ENCODE measurements at regions not wholly inside any gene's neighbourhood (a gene's known extent, or its start where the extent isn't known, plus 50 kb on each side); places are given as distances from the start of the nearest gene placed in this dataset.
"Not testable (repeated sequence)": the region's sequence is repeated elsewhere in the genome, so short reads cannot be mapped to it uniquely, and the experiment has no call there.

DNA sequence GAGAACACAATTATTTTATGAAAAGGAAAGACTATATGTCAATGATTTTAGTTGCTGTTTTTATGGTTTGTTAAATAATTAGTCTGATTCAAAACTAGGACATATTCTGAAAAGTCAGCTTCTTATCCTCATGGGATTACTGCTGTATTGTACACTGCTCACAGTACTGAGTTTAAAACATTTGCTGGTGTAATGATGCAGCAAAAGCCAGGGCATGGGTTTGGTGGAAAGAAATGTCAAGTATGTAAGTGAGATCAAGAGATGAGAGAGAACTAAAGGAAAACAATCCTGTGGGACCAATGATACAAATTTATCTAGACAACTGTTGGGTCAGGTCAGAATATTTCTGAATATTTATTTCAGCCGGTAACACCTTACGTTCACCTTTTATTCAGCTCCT lies 210.1 kb upstream of the ARHGEF26 start:
- H3K27ac ChIP-seq (ENCODE audit: low read depth, low read length) = no peak overlapping the region
- no peak overlapping the region for H3K9ac ChIP-seq (ENCODE audit: low read depth in 1 of 2, low read length in 2 of 2)
- H3K4me1 ChIP-seq (ENCODE audit: control insufficient read depth in 1 of 2, insufficient read depth in 2 of 2, low read length in 2 of 2) = no peaks in the 10 kb centered on the region
- H3K4me3 ChIP-seq (ENCODE audit: low read depth in 1 of 2, low read length in 2 of 2) = no peak overlapping the region
- no peaks in the 10 kb centered on the region for H3K9me3 ChIP-seq (ENCODE audit: control insufficient read depth in 1 of 2, low read length in 2 of 2)
- H3K36me3 ChIP-seq (ENCODE audit: control insufficient read depth in 1 of 2, insufficient read depth in 2 of 2, low read length in 2 of 2) = no peaks in the 10 kb centered on the region
- H3K27me3 ChIP-seq (ENCODE audit: control insufficient read depth in 1 of 2, insufficient read depth in 2 of 2, low read length in 2 of 2) = no peaks in the 10 kb centered on the region

DNA sequence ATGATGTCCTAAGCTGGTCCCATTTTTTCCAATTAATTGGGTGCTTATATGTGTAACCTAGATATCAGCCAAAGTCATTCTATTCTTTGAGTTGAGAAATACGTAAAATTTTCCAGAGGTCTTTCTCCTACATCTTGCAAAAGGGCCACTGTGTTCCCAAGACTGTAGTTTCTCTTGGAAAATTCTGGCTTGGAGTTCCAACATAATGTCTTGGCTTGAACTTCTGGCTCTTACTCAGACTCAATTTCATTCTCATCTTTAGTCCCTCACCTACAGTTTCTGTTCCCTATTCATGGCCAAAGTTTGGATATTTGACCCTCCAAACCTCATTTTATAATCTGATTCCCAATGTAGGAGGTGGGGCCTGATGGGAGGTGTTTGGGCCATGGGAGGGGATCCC lies 201.4 kb upstream of the ARHGEF26 start:
- Histone ChIP-seq H3K4me3 (ENCODE audit: low read depth in 1 of 2, low read length in 2 of 2) (no peak overlapping the region), H3K4me1 (ENCODE audit: control insufficient read depth in 1 of 2, insufficient read depth in 2 of 2, low read length in 2 of 2) (no peaks in the 10 kb centered on the region), H3K9me3 (ENCODE audit: control insufficient read depth in 1 of 2, low read length in 2 of 2) (no peaks in the 10 kb centered on the region), H3K9ac (ENCODE audit: low read depth in 1 of 2, low read length in 2 of 2) (no peak overlapping the region), H3K36me3 (ENCODE audit: control insufficient read depth in 1 of 2, insufficient read depth in 2 of 2, low read length in 2 of 2) (no peaks in the 10 kb centered on the region), H3K27me3 (ENCODE audit: control insufficient read depth in 1 of 2, insufficient read depth in 2 of 2, low read length in 2 of 2) (no peaks in the 10 kb centered on the region), H3K27ac (ENCODE audit: low read depth, low read length) (no peak overlapping the region)

DNA sequence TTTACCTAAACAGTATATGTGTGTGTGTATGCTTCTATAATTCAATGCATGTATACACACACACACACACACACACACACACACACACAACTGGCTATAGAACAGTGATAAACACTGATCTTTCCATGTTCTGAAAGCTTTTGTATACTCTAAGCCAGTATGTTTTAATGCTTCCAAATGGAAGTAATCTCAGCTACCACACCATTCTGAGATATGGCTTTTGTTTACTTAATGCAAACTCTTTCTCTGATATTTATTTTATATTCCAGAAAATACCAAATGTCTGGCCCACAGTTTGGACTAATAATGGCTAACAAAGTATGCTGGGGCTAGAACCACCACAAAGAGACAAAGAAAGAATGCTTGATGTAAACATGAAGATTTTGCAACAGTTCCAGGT lies 199.4 kb upstream of the ARHGEF26 start:
- no peak overlapping the region for H3K27ac ChIP-seq (ENCODE audit: low read depth, low read length)
- H3K27me3 ChIP-seq (ENCODE audit: control insufficient read depth in 1 of 2, insufficient read depth in 2 of 2, low read length in 2 of 2) = no peaks in the 10 kb centered on the region
- H3K9me3 ChIP-seq (ENCODE audit: control insufficient read depth in 1 of 2, low read length in 2 of 2) = no peaks in the 10 kb centered on the region
- H3K4me1 ChIP-seq (ENCODE audit: control insufficient read depth in 1 of 2, insufficient read depth in 2 of 2, low read length in 2 of 2) = no peaks in the 10 kb centered on the region
- H3K9ac ChIP-seq (ENCODE audit: low read depth in 1 of 2, low read length in 2 of 2) = no peak overlapping the region
- H3K4me3 ChIP-seq (ENCODE audit: low read depth in 1 of 2, low read length in 2 of 2) = no peak overlapping the region
- no peaks in the 10 kb centered on the region for H3K36me3 ChIP-seq (ENCODE audit: control insufficient read depth in 1 of 2, insufficient read depth in 2 of 2, low read length in 2 of 2)

DNA sequence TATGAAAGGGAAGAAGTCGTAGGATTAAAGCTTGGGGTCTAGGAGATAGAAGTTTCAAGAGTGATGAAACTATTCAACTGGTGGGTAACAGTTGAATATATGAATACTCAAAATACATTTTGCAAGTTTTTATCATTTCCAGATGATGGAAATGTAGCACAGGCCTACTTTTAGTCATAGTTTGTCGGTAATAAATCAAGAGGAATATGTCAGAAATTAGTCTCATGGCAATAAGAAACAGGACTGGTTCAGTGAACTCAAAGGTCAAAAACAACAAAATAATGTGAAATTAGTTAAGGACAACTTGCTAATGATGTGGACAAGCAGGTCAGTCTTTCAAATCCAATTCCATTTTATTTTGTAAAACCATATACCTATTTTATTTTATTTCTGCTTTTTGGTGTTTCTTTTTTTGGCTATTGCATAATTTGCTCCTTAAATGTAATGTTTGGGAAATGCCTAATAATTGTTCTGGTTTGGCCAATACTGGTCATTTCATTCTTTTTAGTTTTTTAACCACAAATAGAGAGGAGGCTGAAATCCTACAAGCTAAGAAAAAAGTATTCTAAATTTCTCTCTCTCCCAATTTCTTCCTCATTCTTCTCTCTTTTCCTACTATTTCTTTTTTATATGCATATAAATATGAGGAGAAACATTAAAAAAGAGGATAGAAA lies 195.2 kb upstream of the ARHGEF26 start:
- Histone ChIP-seq H3K9ac (ENCODE audit: low read depth in 1 of 2, low read length in 2 of 2) (no peak overlapping the region), H3K36me3 (ENCODE audit: control insufficient read depth in 1 of 2, insufficient read depth in 2 of 2, low read length in 2 of 2) (no peaks in the 10 kb centered on the region), H3K4me3 (ENCODE audit: low read depth in 1 of 2, low read length in 2 of 2) (no peak overlapping the region), H3K4me1 (ENCODE audit: control insufficient read depth in 1 of 2, insufficient read depth in 2 of 2, low read length in 2 of 2) (no peaks in the 10 kb centered on the region), H3K27me3 (ENCODE audit: control insufficient read depth in 1 of 2, insufficient read depth in 2 of 2, low read length in 2 of 2) (no peaks in the 10 kb centered on the region), H3K9me3 (ENCODE audit: control insufficient read depth in 1 of 2, low read length in 2 of 2) (no peaks in the 10 kb centered on the region), H3K27ac (ENCODE audit: low read depth, low read length) (no peak overlapping the region)

DNA sequence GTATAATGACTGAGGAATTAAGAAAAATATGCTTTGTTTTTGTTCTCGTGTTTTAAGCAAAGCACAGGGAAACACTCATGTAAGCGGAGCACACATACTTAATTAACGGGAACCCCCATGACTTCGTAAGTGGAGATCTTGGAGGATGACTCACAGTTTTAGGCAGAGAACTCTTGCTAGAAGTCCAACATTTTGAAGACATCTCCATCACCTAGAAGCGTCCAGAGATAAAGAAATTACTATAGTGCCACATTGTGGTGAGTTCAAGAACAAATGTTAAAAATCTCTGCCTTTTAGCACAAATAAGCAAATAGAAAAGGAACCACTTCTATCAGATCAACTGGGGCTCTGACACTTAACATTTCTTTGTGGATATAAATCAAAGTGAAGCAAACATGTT lies 194.1 kb upstream of the ARHGEF26 start:
- no peaks in the 10 kb centered on the region for H3K4me1 ChIP-seq (ENCODE audit: control insufficient read depth in 1 of 2, insufficient read depth in 2 of 2, low read length in 2 of 2)
- no peak overlapping the region for H3K27ac ChIP-seq (ENCODE audit: low read depth, low read length)
- H3K9me3 ChIP-seq (ENCODE audit: control insufficient read depth in 1 of 2, low read length in 2 of 2) = no peaks in the 10 kb centered on the region
- no peak overlapping the region for H3K9ac ChIP-seq (ENCODE audit: low read depth in 1 of 2, low read length in 2 of 2)
- no peak overlapping the region for H3K4me3 ChIP-seq (ENCODE audit: low read depth in 1 of 2, low read length in 2 of 2)
- no peaks in the 10 kb centered on the region for H3K27me3 ChIP-seq (ENCODE audit: control insufficient read depth in 1 of 2, insufficient read depth in 2 of 2, low read length in 2 of 2)
- H3K36me3 ChIP-seq (ENCODE audit: control insufficient read depth in 1 of 2, insufficient read depth in 2 of 2, low read length in 2 of 2) = no peaks in the 10 kb centered on the region

DNA sequence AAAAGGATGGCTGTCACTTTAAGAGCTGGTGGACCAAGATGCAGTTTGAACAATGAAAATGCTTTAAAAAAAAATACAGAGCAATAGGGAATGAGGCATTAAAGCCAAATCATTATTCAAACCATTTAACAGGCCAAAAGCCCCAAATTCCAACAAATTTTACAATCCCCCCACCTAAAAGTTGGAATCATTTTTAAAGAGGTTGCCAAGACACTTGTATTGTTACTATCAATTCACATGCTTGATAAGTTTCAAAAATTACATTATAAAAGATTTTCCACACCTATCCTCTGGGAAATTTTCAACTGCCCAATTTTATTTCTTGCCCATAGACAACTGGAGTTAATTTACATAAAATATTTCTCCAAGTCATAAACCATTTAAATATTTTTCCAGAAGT lies 192.3 kb upstream of the ARHGEF26 start:
- Histone ChIP-seq H3K27me3 (ENCODE audit: control insufficient read depth in 1 of 2, insufficient read depth in 2 of 2, low read length in 2 of 2) (no peaks in the 10 kb centered on the region), H3K9me3 (ENCODE audit: control insufficient read depth in 1 of 2, low read length in 2 of 2) (no peaks in the 10 kb centered on the region), H3K9ac (ENCODE audit: low read depth in 1 of 2, low read length in 2 of 2) (no peak overlapping the region), H3K4me1 (ENCODE audit: control insufficient read depth in 1 of 2, insufficient read depth in 2 of 2, low read length in 2 of 2) (no peaks in the 10 kb centered on the region), H3K27ac (ENCODE audit: low read depth, low read length) (no peak overlapping the region), H3K36me3 (ENCODE audit: control insufficient read depth in 1 of 2, insufficient read depth in 2 of 2, low read length in 2 of 2) (no peaks in the 10 kb centered on the region), H3K4me3 (ENCODE audit: low read depth in 1 of 2, low read length in 2 of 2) (no peak overlapping the region)

DNA sequence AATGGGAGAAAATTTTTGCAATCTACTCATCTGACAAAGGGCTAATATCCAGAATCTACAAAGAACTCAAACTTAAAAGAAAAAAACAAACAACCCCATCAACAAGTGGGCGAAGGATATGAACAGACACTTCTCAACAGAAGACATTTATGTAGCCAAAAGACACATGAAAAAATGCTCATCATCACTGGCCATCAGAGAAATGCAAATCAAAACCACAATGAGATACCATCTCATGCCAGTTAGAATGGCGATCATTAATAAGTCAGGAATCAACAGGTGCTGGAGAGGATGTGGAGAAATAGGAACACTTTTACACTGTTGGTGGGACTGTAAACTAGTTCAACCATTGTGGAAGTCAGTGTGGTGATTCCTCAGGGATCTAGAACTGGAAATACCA lies 187.7 kb upstream of the ARHGEF26 start:
- H3K4me1 ChIP-seq (ENCODE audit: control insufficient read depth in 1 of 2, insufficient read depth in 2 of 2, low read length in 2 of 2); H3K27me3 ChIP-seq (ENCODE audit: control insufficient read depth in 1 of 2, insufficient read depth in 2 of 2, low read length in 2 of 2); H3K9ac ChIP-seq (ENCODE audit: low read depth in 1 of 2, low read length in 2 of 2); H3K4me3 ChIP-seq (ENCODE audit: low read depth in 1 of 2, low read length in 2 of 2); H3K36me3 ChIP-seq (ENCODE audit: control insufficient read depth in 1 of 2, insufficient read depth in 2 of 2, low read length in 2 of 2); H3K9me3 ChIP-seq (ENCODE audit: control insufficient read depth in 1 of 2, low read length in 2 of 2); H3K27ac ChIP-seq (ENCODE audit: low read depth, low read length): not testable (repeated sequence)

DNA sequence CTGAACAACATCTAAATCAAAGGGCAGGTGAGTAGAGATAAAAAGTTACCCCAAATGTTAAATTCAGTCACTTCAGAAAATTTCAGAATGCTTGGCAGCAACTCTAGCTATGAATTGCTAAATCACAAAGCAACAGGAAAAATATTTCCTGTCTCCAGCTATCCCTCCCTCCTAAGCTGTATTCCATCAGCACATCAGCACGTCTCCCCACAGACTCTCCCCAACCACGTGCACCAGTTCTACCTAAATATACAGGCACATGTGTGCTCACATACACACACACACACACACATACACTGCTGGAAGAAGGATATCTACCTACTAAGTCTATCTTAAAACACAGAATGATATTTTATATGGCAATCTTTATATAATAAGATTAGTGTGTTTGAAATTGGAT lies 177.1 kb upstream of the ARHGEF26 start:
- Histone ChIP-seq H3K4me3 (ENCODE audit: low read depth in 1 of 2, low read length in 2 of 2) (no peak overlapping the region), H3K9ac (ENCODE audit: low read depth in 1 of 2, low read length in 2 of 2) (no peak overlapping the region), H3K27ac (ENCODE audit: low read depth, low read length) (no peak overlapping the region), H3K27me3 (ENCODE audit: control insufficient read depth in 1 of 2, insufficient read depth in 2 of 2, low read length in 2 of 2) (no peaks in the 10 kb centered on the region), H3K36me3 (ENCODE audit: control insufficient read depth in 1 of 2, insufficient read depth in 2 of 2, low read length in 2 of 2) (no peaks in the 10 kb centered on the region), H3K4me1 (ENCODE audit: control insufficient read depth in 1 of 2, insufficient read depth in 2 of 2, low read length in 2 of 2) (no peaks in the 10 kb centered on the region), H3K9me3 (ENCODE audit: control insufficient read depth in 1 of 2, low read length in 2 of 2) (no peaks in the 10 kb centered on the region)

DNA sequence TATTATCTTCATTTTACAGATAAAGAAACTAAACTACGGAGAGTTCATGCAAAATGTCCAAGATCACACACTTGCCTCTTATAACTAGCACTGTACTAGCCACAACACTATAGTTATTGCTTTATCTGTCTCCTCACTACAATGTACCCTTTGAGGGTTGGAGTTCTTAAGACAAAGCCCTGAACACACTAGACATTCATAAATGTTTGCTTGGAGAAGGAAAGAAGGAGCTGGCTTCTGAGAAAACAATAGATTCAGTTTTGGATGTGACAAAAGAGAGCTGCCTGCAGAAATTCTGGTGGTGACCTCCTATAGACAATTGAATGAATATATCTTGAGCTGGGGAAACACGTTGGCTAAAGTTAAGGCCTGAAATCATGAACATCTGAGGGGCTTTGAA lies 169.9 kb upstream of the ARHGEF26 start:
- Histone ChIP-seq H3K27me3 (ENCODE audit: control insufficient read depth in 1 of 2, insufficient read depth in 2 of 2, low read length in 2 of 2) (no peaks in the 10 kb centered on the region), H3K9me3 (ENCODE audit: control insufficient read depth in 1 of 2, low read length in 2 of 2) (no peaks in the 10 kb centered on the region), H3K4me1 (ENCODE audit: control insufficient read depth in 1 of 2, insufficient read depth in 2 of 2, low read length in 2 of 2) (no peaks in the 10 kb centered on the region), H3K9ac (ENCODE audit: low read depth in 1 of 2, low read length in 2 of 2) (no peak overlapping the region), H3K36me3 (ENCODE audit: control insufficient read depth in 1 of 2, insufficient read depth in 2 of 2, low read length in 2 of 2) (no peaks in the 10 kb centered on the region), H3K4me3 (ENCODE audit: low read depth in 1 of 2, low read length in 2 of 2) (no peak overlapping the region), H3K27ac (ENCODE audit: low read depth, low read length) (no peak overlapping the region)

DNA sequence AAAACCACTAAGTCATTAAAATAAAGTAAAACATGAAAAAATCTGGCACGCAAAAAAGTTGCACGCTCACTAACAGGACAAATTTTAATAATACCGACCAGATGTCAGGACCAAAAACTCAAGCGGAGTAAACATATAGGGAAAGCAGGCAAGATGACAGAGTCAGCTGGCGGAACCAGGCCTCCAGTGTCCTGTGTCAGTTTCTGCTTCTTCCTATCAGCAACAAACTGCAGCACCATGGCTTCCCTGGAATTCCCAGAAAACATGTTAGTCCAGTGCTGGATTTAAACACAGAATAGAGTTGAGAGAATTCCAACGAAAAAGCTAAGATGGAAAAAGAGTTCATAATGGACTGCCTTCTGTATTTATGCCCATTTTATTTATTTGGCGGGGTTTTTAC lies 169.1 kb upstream of the ARHGEF26 start:
- no peaks in the 10 kb centered on the region for H3K36me3 ChIP-seq (ENCODE audit: control insufficient read depth in 1 of 2, insufficient read depth in 2 of 2, low read length in 2 of 2)
- H3K27me3 ChIP-seq (ENCODE audit: control insufficient read depth in 1 of 2, insufficient read depth in 2 of 2, low read length in 2 of 2) = no peaks in the 10 kb centered on the region
- H3K4me1 ChIP-seq (ENCODE audit: control insufficient read depth in 1 of 2, insufficient read depth in 2 of 2, low read length in 2 of 2) = no peaks in the 10 kb centered on the region
- H3K4me3 ChIP-seq (ENCODE audit: low read depth in 1 of 2, low read length in 2 of 2) = no peak overlapping the region
- H3K27ac ChIP-seq (ENCODE audit: low read depth, low read length) = no peak overlapping the region
- no peak overlapping the region for H3K9ac ChIP-seq (ENCODE audit: low read depth in 1 of 2, low read length in 2 of 2)
- no peaks in the 10 kb centered on the region for H3K9me3 ChIP-seq (ENCODE audit: control insufficient read depth in 1 of 2, low read length in 2 of 2)

DNA sequence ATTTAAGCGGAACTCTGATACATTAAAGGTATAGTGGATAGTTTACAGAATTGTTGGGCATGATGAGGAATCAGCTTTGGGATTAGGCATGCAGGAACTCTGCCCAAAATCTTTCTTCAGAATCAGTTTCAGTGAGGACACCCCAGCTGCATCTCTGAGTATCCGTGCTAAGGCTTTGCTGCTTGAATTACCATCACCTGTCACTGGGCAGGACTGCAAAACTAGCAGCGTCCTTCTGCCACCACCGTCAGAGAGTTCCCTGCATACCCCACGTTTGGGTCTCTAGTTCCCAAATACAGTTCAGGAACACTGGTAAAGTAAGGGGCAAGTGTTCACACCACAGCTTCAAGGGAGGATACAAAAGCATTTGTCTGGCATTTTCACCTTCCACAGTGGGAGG lies 164.6 kb upstream of the ARHGEF26 start:
- Histone ChIP-seq H3K9me3 (ENCODE audit: control insufficient read depth in 1 of 2, low read length in 2 of 2) (no peaks in the 10 kb centered on the region), H3K4me1 (ENCODE audit: control insufficient read depth in 1 of 2, insufficient read depth in 2 of 2, low read length in 2 of 2) (no peaks in the 10 kb centered on the region), H3K4me3 (ENCODE audit: low read depth in 1 of 2, low read length in 2 of 2) (no peak overlapping the region), H3K36me3 (ENCODE audit: control insufficient read depth in 1 of 2, insufficient read depth in 2 of 2, low read length in 2 of 2) (no peaks in the 10 kb centered on the region), H3K27me3 (ENCODE audit: control insufficient read depth in 1 of 2, insufficient read depth in 2 of 2, low read length in 2 of 2) (no peaks in the 10 kb centered on the region), H3K27ac (ENCODE audit: low read depth, low read length) (no peak overlapping the region), H3K9ac (ENCODE audit: low read depth in 1 of 2, low read length in 2 of 2) (no peak overlapping the region)
